ENCODE measurements at regions not wholly inside any gene's neighbourhood (a gene's known extent, or its start where the extent isn't known, plus 50 kb on each side); places are given as distances from the start of the nearest gene placed in this dataset.
"Not testable (repeated sequence)": the region's sequence is repeated elsewhere in the genome, so short reads cannot be mapped to it uniquely, and the experiment has no call there.

DNA sequence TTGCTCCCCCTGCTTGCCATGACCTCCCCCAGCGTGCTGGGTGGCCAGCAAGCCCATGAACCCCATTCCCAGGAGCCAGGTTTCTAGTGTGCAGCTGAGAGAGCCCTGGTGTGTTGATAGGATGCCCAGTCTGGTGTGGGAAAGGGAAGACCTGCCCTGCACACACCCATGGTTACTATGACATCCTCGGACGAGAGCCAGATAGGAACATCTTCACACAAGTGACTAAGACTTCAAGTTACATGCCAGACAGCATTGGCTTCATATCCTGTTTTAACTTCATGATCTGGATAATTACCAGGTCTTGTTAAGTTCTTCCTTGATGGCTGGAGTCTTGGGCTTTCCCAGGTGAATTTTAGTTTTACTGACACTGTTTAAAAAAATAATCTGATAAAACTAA is 196.6 kb upstream of the EGLN3 start:
- no peak for TF ChIP-seq EZH2 (IDR thresholded peaks at IDR 0.05; ENCODE audit: low read depth)
- TF ChIP-seq, protein P1, sequence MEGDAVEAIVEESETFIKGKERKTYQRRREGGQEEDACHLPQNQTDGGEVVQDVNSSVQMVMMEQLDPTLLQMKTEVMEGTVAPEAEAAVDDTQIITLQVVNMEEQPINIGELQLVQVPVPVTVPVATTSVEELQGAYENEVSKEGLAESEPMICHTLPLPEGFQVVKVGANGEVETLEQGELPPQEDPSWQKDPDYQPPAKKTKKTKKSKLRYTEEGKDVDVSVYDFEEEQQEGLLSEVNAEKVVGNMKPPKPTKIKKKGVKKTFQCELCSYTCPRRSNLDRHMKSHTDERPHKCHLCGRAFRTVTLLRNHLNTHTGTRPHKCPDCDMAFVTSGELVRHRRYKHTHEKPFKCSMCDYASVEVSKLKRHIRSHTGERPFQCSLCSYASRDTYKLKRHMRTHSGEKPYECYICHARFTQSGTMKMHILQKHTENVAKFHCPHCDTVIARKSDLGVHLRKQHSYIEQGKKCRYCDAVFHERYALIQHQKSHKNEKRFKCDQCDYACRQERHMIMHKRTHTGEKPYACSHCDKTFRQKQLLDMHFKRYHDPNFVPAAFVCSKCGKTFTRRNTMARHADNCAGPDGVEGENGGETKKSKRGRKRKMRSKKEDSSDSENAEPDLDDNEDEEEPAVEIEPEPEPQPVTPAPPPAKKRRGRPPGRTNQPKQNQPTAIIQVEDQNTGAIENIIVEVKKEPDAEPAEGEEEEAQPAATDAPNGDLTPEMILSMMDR (conservative IDR thresholded peaks at IDR 0.05) = no peak
- H3K9me3 ChIP-seq (ENCODE audit: insufficient read depth, low read depth) = no peaks in the 10 kb centered on the region
- H3F3A ChIP-seq (ENCODE audit: insufficient read depth, low read depth) = no peaks in the 10 kb centered on the region
- H4K20me1 ChIP-seq (ENCODE audit: insufficient read depth) = no peaks in the 10 kb centered on the region
- no peaks in the 10 kb centered on the region for H3K27me3 ChIP-seq (ENCODE audit: insufficient read depth, low read depth)
- no peak overlapping the region for H3K27ac ChIP-seq
- H3K4me1 ChIP-seq (replicated peaks; ENCODE audit: insufficient read depth) = no peaks in the 10 kb centered on the region
- no peaks in the 10 kb centered on the region for H3K79me2 ChIP-seq (ENCODE audit: low read depth)
- no peak overlapping the region for H3K4me2 ChIP-seq
- intact Hi-C loops (cut with micrococcal nuclease; ENCODE audit: unreplicated experiment) = no loop called here
- ChIA-PET POLR2A (ENCODE audit: unreplicated experiment) (no interaction called here), CTCF (no interaction called here)
- H3K9me2 ChIP-seq (ENCODE audit: insufficient read depth) = no peaks in the 10 kb centered on the region
- H2AFZ ChIP-seq = no peak overlapping the region
- no TSS peak for BruUV-seq (replicated peaks)
- no peak for DNase-seq
- H3K4me3 ChIP-seq = no peak overlapping the region
- no peaks in the 10 kb centered on the region for H3K36me3 ChIP-seq (ENCODE audit: low read depth)

DNA sequence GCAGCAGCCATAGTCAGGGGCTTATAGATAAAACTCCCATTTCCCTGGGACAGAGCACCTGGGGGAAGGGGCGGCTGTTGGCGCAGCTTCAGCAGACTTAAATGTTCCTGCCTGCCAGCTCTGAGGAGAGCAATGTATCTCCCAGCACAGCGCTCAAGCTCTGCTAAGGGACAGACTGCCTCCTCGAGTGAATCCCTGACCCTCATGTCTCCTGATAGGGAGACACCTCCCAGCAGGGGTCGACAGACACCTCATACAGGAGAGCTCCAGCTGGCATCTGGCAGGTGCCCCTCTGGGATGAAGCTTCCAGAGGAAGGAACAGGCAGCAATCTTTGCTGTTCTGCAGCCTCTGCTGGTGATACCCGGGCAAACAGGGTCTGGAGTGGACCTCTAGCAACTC is 189.3 kb upstream of the EGLN3 start:
- H3F3A ChIP-seq (ENCODE audit: insufficient read depth, low read depth); H3K79me2 ChIP-seq (ENCODE audit: low read depth); H3K9me3 ChIP-seq (ENCODE audit: insufficient read depth, low read depth); H2AFZ ChIP-seq; H3K9me2 ChIP-seq (ENCODE audit: insufficient read depth); H3K27ac ChIP-seq; DNase-seq; H4K20me1 ChIP-seq (ENCODE audit: insufficient read depth); H3K36me3 ChIP-seq (ENCODE audit: low read depth); BruUV-seq (replicated peaks); intact Hi-C loops (cut with micrococcal nuclease; ENCODE audit: unreplicated experiment); H3K27me3 ChIP-seq (ENCODE audit: insufficient read depth, low read depth): not testable (repeated sequence)
- Histone ChIP-seq H3K4me2 (peak overlapping the region; percentile 58), H3K4me1 (replicated peaks; ENCODE audit: insufficient read depth) (peaks cover 11% of the 10 kb centered on the region; the same call in 1 of the 2 replicates), H3K4me3 (peak overlapping the region; percentile 26; the same call in 1 of the 2 replicates)
- POLR2A ChIA-PET (ENCODE audit: unreplicated experiment) = interaction anchor here (0.6 kb wide), 1 partner anchor 80 kb away, joined by 19 read pairs; no protein-coding TSS in a partner anchor
- CTCF ChIA-PET = interaction anchor here (0.6 kb wide), 1 partner anchor 79 kb away, joined by 5 read pairs; no protein-coding TSS in a partner anchor

DNA sequence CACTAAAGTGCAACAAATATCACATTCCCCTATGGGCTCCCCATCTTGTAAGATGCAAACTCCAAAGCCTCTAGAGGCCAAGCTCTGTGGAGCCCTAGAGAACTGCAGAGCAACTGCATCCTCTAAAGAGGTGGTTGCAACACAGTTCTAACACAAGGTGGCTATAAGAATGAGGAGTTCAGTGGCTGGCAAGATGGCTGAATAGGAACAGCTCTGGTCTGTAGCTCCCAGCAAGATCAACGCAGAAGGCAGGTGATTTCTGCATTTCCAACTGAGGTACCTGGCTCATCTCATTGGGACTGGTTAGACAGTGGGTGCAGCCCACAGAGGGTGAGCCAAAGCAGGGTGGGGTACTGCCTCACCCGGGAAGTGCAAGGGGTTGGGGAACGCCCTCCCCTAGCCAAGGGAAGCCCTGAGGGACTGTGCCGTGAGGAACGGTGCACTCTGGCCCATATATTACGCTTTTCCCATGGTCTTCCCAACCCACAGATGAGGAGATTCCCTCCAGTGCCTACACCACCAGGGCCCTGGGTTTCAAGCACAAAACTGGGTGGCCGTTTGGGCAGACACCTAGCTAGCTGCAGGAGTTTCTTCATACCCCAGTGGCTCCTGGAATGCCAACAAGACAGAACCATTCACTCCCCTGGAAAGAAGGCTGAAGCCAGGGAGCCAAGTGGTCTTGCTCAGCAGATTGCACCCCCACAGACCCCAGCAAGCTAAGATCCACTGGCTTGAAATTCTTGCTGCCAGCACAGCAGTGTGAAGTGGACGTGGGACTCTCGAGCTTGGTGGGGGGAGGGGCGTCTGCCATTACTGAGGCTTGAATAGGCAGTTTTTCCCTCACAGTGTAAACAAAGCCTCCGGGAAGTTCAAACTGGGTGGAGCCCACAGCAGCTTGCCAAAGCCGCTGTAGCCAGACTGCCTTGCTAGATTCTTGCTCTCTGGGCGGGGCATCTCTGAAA is 188.6 kb upstream of the EGLN3 start:
- Histone ChIP-seq H3K4me1 (replicated peaks; ENCODE audit: insufficient read depth) (peaks cover 11% of the 10 kb centered on the region; the same call in 1 of the 2 replicates), H3K4me2 (peak overlapping the region; percentile 58), H3K4me3 (peak overlapping the region; percentile 26; the same call in 1 of the 2 replicates), H2AFZ (peak overlapping the region; percentile 27; the same call in 1 of the 2 replicates)
- H3K79me2 ChIP-seq (ENCODE audit: low read depth); H3K36me3 ChIP-seq (ENCODE audit: low read depth); H3F3A ChIP-seq (ENCODE audit: insufficient read depth, low read depth); BruUV-seq (replicated peaks); H3K27ac ChIP-seq; H4K20me1 ChIP-seq (ENCODE audit: insufficient read depth); H3K9me3 ChIP-seq (ENCODE audit: insufficient read depth, low read depth); H3K9me2 ChIP-seq (ENCODE audit: insufficient read depth); H3K27me3 ChIP-seq (ENCODE audit: insufficient read depth, low read depth): not testable (repeated sequence)
- intact Hi-C loops (cut with micrococcal nuclease; ENCODE audit: unreplicated experiment) = loop anchor here (1.0 kb wide), 1 partner anchor 26 kb away; no protein-coding TSS in a partner anchor
- CTCF ChIA-PET = interaction anchor here (0.6 kb wide), 1 partner anchor 80 kb away, joined by 5 read pairs; no protein-coding TSS in a partner anchor
- POLR2A ChIA-PET (ENCODE audit: unreplicated experiment) = interaction anchor here (0.5 to 0.6 kb wide), 2 partner anchors 79 to 1264 kb away, joined by 3 to 19 read pairs; no protein-coding TSS in a partner anchor
- peak; percentile 64 for DNase-seq

DNA sequence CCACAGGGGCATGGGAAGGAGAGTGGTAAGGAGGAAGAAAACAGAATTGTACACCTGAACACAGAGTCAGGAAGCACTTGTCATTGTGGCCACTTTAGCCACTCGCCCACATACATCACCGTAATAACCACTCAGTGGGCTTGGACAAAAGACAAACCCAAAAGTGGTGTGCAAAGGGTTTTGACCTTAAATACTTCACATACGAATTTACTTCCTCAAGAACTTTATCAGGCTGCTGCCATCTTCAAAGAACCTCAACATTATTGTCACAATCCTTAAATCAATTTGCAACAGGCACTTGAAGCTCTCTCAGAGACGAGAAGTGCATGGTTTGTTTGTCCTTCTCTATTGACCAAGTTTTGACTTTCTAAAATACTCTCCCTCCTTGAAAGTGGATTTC is 187.3 kb upstream of the EGLN3 start:
- Histone ChIP-seq H4K20me1 (ENCODE audit: insufficient read depth) (no peaks in the 10 kb centered on the region), H3K4me1 (replicated peaks; ENCODE audit: insufficient read depth) (peaks cover 11% of the 10 kb centered on the region; the same call in 1 of the 2 replicates), H2AFZ (no peak overlapping the region), H3K9me2 (ENCODE audit: insufficient read depth) (no peaks in the 10 kb centered on the region), H3K27me3 (ENCODE audit: insufficient read depth, low read depth) (no peaks in the 10 kb centered on the region), H3K9me3 (ENCODE audit: insufficient read depth, low read depth) (no peaks in the 10 kb centered on the region), H3K79me2 (ENCODE audit: low read depth) (no peaks in the 10 kb centered on the region), H3K4me2 (no peak overlapping the region), H3F3A (ENCODE audit: insufficient read depth, low read depth) (no peaks in the 10 kb centered on the region), H3K4me3 (no peak overlapping the region), H3K36me3 (ENCODE audit: low read depth) (no peaks in the 10 kb centered on the region), H3K27ac (no peak overlapping the region)
- ChIA-PET POLR2A (ENCODE audit: unreplicated experiment) (no interaction called here), CTCF (no interaction called here)
- no peak for TF ChIP-seq EZH2 (IDR thresholded peaks at IDR 0.05; ENCODE audit: low read depth)
- TF ChIP-seq, protein P1 (conservative IDR thresholded peaks at IDR 0.05) = no peak
- intact Hi-C loops (cut with micrococcal nuclease; ENCODE audit: unreplicated experiment) = no loop called here
- BruUV-seq (replicated peaks) = no TSS peak
- peak in 1 of 2 experiments; percentile 36 for DNase-seq
